ENCODE measurements at regions not wholly inside any gene's neighbourhood (a gene's known extent, or its start where the extent isn't known, plus 50 kb on each side); places are given as distances from the start of the nearest gene placed in this dataset.
"Not testable (repeated sequence)": the region's sequence is repeated elsewhere in the genome, so short reads cannot be mapped to it uniquely, and the experiment has no call there.

DNA sequence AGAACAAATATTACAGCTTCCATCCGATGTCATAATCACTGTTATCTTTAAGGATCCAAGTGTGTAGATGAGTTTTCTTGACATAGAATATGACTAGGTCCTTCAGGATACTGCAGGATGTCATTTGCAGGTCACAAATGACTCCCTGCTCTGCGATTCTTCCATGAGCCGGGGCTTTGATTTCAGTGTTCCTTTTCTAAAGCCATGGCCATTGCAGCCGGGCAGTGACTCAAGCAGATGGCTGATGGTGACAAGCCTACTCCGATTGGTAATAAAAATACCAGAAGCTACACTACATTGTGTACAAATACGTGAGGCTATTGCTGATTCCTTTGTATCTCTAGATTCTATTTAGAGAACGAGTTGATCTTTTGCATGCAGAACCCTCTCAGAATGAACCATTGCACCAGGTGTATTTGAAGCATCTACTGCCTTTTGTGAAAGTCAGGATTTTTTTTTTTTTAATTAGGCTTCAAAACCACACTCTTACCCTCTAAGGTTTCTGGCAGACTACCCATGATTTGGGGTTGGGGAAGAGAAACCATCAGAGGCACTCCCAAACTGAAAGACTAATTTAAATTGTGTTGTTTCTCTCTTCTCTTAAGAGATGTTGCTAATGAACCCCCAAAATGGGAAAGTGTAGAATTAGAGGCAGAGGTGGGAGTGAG lies 271.0 kb upstream of the ADRA1B start:
- DNase-seq (ENCODE audit: low read depth), result no peak

DNA sequence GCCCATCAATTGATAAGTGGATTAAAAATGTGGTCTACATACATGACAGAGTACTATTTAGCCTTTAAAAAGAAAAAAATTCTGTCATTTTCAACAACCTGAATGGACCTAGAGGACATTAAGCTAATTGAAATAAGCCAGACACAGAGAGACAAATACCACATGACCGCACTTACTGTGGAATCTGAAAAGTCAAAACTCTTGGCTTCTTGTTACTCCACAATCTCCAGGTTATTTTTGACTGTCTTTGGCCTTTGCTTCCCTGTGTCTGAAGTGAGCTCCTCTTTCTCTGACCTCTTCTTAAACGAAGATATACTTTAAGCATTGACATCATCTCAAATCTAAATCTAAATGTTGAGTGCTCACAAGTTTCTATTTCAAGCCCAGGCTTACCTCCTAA lies 265.5 kb upstream of the ADRA1B start:
- DNase-seq (ENCODE audit: low read depth), result no peak

DNA sequence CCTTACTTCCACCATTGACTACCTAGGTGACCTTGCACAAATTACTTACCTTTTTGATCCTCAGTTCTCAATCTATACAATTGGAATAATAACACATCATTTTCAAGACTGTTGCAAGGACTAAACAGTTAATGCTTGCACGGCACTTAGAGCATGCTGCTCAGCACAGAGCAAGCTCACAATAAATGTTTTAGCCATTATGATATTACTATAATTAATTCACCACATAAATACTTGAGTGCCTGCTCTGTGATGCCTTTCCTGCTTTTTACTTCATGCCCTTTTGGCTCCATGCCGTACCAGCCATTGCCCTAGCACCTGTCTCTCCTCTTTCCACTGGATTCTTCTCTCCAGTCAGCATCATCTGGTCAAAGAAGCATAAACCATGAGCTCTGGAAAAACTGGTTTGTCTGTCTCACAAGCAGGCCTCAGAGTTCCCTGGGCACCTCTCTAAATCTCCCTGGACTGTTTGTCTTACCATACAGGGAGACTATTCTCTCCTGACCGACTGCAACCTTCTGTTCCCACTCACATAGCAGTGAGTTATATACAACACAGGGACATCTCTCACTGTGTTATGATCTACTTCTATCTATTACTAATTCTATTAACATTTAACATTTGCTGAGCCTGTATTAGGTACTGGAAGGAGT lies 260.4 kb upstream of the ADRA1B start:
- DNase-seq (ENCODE audit: low read depth), result no peak

- DNase-seq (ENCODE audit: low read depth), result no peak
These were observed 259.0 kb upstream of the ADRA1B start for GRCh38 chr5:159657298-159657697.

- no peak for DNase-seq (ENCODE audit: low read depth)
These were observed 258.5 kb upstream of the ADRA1B start for GRCh38 chr5:159657771-159658170.

- DNase-seq (ENCODE audit: low read depth), result no peak
These were observed 257.9 kb upstream of the ADRA1B start for GRCh38 chr5:159658266-159658925.

- DNase-seq (ENCODE audit: low read depth), result no peak
These were observed 255.9 kb upstream of the ADRA1B start for GRCh38 chr5:159660401-159660800.

- no peak for DNase-seq (ENCODE audit: low read depth)
These were observed 252.3 kb upstream of the ADRA1B start for GRCh38 chr5:159663986-159664385.

GRCh38 chr5:159667286-159667685 lies 249.0 kb upstream of the ADRA1B start:
- no peak for DNase-seq (ENCODE audit: low read depth)

DNA sequence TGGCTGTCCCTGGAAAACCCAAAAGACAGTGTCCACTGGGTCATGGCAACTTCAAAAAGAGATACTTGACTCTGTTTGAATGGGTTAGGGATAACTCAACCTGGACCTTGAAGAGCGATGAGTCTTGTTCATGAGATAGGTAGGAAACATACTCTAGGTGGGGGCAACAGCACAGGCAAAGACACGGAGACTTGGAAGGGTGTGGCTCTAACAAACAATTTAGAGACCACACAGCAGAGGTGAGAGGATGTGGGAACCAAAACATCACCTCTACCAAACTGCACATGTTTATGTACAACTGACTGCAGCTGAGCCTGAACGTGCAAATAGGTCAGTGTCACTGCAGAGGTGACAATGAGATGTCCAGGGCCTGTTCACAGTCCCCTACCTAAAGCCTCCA lies 247.7 kb upstream of the ADRA1B start:
- DNase-seq (ENCODE audit: low read depth), result no peak

- DNase-seq (ENCODE audit: low read depth), result no peak
These were observed 246.7 kb upstream of the ADRA1B start for GRCh38 chr5:159669559-159669958.

GRCh38 chr5:159671886-159672285 lies 244.4 kb upstream of the ADRA1B start:
- no peak for DNase-seq (ENCODE audit: low read depth)

DNA sequence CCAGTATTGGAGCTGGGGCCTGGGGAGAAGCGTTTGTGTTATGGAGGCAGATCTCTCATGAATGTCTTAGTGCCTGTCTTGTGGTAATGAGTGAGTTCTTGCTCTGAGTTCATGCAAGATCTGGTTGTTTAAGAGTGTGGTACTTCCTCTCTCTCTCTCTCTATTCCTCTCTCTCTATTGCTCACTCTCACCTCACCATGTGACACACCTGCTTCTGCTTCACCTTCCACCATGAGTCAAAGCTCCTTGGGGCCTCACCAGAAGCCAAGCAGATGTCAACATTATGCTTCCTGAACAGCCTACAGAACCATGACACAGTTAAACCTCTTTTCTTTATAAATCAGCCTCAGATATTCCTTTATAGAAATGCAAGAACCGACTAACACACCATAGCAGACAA lies 242.7 kb upstream of the ADRA1B start:
- no peak for DNase-seq (ENCODE audit: low read depth)

DNA sequence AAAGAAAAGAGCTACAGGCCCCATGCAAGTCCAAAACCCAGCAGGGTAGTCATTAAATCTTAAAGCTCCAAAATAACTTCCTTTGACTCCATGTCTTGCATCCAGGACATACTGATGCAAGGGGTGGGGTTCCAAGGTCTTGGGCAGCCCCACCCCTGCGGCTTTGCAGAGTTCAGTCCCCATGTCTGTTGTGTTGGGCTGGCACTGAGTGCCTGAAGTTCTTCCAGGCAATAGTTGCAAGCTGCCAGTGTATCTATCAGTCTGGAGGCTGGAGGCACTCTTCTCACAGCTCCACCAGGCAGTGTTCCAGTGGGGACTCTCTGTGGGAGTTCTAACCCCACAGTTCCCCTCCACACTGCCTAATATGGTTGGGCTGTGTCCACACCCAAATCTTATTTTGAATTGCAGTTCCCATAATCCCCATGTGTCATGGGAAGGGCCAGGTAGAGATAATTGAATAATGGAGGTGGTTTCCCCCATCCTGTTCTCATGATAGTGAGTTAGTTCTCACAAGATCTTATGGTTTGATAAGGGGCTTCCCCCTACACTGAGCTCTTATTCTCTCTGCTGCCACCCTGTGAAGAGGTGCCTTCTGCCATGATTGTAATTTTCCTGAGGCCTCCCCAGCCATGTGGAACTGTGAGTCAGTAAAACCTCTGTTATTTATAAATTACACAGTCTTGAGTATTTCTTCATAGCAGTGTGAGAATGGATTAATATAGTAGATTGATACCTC lies 237.5 kb upstream of the ADRA1B start:
- DNase-seq (ENCODE audit: low read depth), result no peak

DNA sequence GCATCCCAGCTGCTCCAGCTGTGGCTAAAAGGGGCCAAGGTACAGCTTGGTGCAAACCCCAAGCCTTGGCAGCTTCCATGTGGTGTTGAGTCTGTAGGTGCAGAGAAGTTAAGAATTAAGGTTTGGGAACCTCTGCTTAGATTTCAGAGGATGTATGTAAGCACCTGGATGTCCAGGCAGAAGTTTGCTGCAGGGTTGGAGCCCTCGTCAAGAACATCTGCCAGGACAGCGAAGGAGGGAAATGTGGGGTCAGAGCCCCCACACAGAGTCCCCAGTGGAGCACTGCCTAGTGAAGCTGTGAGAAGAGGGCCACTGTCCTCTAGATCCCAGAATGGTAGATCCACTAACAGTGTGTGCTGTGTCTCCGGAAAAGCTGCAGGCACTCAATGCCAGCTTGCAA lies 236.2 kb upstream of the ADRA1B start:
- no peak for DNase-seq (ENCODE audit: low read depth)

GRCh38 chr5:159681661-159682060 lies 234.6 kb upstream of the ADRA1B start:
- DNase-seq (ENCODE audit: low read depth), result no peak

DNA sequence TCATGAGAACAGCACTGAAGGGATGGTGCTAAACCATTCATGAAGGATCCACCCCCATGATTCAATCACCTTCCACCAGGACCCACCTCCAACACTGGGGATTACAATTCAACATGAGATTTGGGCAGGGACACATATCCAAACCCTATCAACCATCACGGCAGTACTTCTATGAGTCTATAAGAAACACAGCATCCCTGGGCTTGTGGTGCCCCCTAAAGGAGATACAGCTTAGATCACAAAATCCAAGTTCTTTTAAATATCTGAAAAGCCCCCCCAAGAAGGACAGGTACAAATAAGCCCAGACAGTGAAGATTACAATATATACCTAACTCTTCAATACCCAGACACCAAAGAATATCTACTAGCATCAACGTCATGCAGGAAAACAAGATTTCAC lies 233.7 kb upstream of the ADRA1B start:
- no peak for DNase-seq (ENCODE audit: low read depth)

DNA sequence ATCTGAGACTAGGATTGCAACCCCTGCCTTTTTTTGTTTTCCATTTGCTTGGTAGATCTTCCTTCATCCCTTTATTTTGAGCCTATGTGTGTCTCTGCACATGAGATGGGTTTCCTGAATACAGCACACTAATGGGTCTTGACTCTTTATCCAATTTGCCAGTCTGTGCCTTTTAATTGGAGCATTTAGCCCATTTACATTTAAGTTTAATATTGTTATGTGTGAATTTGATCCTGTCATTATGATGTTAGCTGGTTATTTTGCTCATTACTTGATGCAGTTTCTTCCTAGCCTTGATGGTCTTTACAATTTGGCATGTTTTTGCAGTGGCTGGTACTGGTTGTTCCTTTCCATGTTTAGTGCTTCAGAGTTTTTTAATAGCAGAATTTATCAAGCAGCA lies 228.4 kb upstream of the ADRA1B start:
- DNase-seq (ENCODE audit: low read depth), result not testable (repeated sequence)

DNA sequence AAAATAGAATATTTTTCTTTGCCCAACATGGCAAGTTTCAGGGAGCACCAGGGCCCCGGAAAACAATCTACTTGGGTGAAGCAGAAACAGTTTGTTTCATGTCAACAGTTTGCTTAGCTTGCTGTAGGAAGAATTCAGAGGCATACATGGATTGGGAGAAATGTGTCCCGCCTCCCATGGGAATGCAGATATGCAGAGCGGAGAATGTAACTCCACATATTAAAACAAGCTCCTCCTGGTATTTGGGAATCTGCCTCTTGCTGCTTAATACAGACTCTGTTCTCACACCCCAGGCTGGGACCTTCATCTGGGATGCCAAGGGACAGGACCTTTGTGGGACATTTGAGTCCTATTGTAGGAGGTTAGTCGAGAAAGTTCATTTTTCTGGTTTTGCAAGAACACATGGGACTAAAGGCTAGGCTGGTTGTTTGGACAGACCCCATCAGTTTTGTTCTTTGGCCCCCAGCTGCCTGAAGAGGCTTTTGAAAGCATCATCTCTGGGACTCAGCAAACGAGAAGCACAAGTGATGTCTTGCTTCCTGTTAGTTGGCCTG lies 220.5 kb upstream of the ADRA1B start:
- DNase-seq (ENCODE audit: low read depth), result no peak

GRCh38 chr5:159697530-159697929 lies 218.8 kb upstream of the ADRA1B start:
- no peak for DNase-seq (ENCODE audit: low read depth)

- no peak for DNase-seq (ENCODE audit: low read depth)
These were observed 218.0 kb upstream of the ADRA1B start for GRCh38 chr5:159698322-159698721.

DNA sequence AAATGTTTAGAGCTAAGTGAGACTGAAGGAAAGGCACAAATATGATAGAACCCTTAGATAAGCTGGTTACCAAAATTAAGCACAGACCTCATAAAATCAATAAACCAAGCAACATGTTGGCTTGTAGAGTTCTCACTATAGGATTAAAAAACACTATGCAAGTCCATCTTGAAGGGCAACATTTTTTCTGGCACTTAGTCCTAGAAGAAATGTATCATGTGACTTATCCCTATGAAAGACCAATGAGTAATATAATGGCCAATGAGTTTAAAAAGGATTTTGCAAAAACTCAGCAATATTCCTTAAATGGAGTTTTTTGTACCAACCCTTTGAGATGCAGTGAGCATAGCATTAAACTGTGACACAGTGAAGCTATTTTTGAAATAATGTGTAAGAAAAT lies 216.3 kb upstream of the ADRA1B start:
- DNase-seq (ENCODE audit: low read depth), result no peak

DNA sequence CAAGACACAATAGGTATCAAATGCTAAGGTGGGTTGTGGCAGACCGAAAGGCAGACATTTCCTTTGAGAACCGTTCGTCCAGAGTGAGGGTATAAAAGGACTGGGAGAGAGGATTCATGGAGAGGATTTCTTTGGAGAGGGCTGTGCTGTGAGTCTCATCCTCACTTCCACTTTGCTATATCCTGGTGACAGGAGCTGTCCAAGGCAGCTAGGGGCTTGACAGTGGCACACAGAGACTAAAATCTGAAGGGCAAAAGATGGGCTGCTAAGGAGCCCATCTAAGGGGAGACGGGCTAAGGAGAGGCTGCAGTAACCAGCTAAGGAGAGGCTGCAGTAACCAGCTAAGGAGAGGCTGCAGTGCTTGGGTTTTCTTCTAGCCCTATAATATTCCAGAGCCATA lies 214.0 kb upstream of the ADRA1B start:
- DNase-seq (ENCODE audit: low read depth), result no peak

All from stimulated activated CD8-positive, alpha-beta memory T cell treated with anti-CD3 and anti-CD28 coated beads, Interleukin-4, amount 100 ng/mL, for 24 hours (primary cell).